HEK293 (cell line): ENCODE measurements at regions not wholly inside any gene's neighbourhood (a gene's known extent, or its start where the extent isn't known, plus 50 kb on each side); places are given as distances from the start of the nearest gene placed in this dataset.

Source experiments
- RBAK ChIP-seq: fragments of 450-650 bp; formaldehyde crosslinking; IDR thresholded peaks from 2 replicates; pipeline ENCODE4 v1.5.1; 2016; ENCODE audit warnings: missing biosample characterization, missing genetic modification characterization
- SP7 ChIP-seq: fragments of 450-650 bp; formaldehyde crosslinking; IDR thresholded peaks from 2 replicates; pipeline ENCODE4 v1.5.1; 2016; ENCODE audit warnings: missing biosample characterization, missing genetic modification characterization
- ZFP3 ChIP-seq: fragments of 450-650 bp; formaldehyde crosslinking; IDR thresholded peaks from 2 replicates; pipeline ENCODE4 v1.5.1; 2016; ENCODE audit warnings: low read depth, missing biosample characterization, missing genetic modification characterization
- ZNF302 ChIP-seq: fragments of 450-650 bp; formaldehyde crosslinking; IDR thresholded peaks from 2 replicates; pipeline ENCODE4 v1.5.1; 2016; ENCODE audit warnings: missing biosample characterization, missing genetic modification characterization, low read depth
- ZNF311 ChIP-seq: fragments of 450-650 bp; formaldehyde crosslinking; IDR thresholded peaks from 2 replicates; pipeline ENCODE4 v1.5.1; 2017; ENCODE audit warnings: missing biosample characterization, missing genetic modification characterization, borderline replicate concordance
- ZNF843 ChIP-seq: fragments of 450-650 bp; formaldehyde crosslinking; IDR thresholded peaks from 2 replicates; pipeline ENCODE4 v1.5.1; 2016; ENCODE audit warnings: missing biosample characterization, missing genetic modification characterization
- TF ChIP-seq, protein P1 (sequence below): fragments of 450-650 bp; formaldehyde crosslinking; IDR thresholded peaks from 2 replicates; pipeline ENCODE4 v1.5.1; 2016; ENCODE audit warnings: missing biosample characterization, missing genetic modification characterization
- TF ChIP-seq, protein P2 (sequence below): fragments of 450-650 bp; formaldehyde crosslinking; IDR thresholded peaks from 2 replicates; pipeline ENCODE4 v1.5.1; 2016; ENCODE audit warnings: missing biosample characterization, missing genetic modification characterization

DNA sequence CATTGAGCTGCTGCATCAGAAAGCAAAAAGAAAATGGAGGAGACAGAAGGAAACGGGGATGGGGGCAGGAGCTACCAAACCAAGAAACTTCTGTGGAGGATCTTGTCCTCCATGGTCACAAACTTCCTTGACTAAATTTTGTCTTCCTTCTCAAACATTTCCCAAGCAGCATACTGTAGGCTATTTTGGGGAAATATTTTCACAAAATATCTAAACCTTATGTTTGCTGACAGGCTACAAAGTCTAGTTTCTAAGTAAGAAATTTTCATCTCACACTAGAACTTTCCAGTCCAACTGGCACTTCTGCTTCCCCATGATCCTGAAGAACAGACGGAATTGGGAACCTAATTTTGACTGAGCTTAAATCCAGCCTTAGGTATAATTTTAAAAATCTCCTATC lies 552.0 kb downstream of the SNAPC1 start:
- TF ChIP-seq, protein P1, sequence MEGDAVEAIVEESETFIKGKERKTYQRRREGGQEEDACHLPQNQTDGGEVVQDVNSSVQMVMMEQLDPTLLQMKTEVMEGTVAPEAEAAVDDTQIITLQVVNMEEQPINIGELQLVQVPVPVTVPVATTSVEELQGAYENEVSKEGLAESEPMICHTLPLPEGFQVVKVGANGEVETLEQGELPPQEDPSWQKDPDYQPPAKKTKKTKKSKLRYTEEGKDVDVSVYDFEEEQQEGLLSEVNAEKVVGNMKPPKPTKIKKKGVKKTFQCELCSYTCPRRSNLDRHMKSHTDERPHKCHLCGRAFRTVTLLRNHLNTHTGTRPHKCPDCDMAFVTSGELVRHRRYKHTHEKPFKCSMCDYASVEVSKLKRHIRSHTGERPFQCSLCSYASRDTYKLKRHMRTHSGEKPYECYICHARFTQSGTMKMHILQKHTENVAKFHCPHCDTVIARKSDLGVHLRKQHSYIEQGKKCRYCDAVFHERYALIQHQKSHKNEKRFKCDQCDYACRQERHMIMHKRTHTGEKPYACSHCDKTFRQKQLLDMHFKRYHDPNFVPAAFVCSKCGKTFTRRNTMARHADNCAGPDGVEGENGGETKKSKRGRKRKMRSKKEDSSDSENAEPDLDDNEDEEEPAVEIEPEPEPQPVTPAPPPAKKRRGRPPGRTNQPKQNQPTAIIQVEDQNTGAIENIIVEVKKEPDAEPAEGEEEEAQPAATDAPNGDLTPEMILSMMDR (tag by site-specific recombination), result no peak
- TF ChIP-seq ZNF843 (tag by site-specific recombination), result no peak
- no peak for TF ChIP-seq ZNF311 (tag by site-specific recombination)
- TF ChIP-seq, protein P2, sequence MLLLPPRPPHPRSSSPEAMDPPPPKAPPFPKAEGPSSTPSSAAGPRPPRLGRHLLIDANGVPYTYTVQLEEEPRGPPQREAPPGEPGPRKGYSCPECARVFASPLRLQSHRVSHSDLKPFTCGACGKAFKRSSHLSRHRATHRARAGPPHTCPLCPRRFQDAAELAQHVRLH (tag by site-specific recombination), result no peak
- TF ChIP-seq ZFP3, result no peak
- no peak for TF ChIP-seq RBAK (tag by site-specific recombination)
- TF ChIP-seq ZNF302 (tag by site-specific recombination), result no peak
- TF ChIP-seq SP7 (tag by site-specific recombination), result no peak
